ENCODE measurements at regions not wholly inside any gene's neighbourhood (a gene's known extent, or its start where the extent isn't known, plus 50 kb on each side); places are given as distances from the start of the nearest gene placed in this dataset.
"Not testable (repeated sequence)": the region's sequence is repeated elsewhere in the genome, so short reads cannot be mapped to it uniquely, and the experiment has no call there.

DNA sequence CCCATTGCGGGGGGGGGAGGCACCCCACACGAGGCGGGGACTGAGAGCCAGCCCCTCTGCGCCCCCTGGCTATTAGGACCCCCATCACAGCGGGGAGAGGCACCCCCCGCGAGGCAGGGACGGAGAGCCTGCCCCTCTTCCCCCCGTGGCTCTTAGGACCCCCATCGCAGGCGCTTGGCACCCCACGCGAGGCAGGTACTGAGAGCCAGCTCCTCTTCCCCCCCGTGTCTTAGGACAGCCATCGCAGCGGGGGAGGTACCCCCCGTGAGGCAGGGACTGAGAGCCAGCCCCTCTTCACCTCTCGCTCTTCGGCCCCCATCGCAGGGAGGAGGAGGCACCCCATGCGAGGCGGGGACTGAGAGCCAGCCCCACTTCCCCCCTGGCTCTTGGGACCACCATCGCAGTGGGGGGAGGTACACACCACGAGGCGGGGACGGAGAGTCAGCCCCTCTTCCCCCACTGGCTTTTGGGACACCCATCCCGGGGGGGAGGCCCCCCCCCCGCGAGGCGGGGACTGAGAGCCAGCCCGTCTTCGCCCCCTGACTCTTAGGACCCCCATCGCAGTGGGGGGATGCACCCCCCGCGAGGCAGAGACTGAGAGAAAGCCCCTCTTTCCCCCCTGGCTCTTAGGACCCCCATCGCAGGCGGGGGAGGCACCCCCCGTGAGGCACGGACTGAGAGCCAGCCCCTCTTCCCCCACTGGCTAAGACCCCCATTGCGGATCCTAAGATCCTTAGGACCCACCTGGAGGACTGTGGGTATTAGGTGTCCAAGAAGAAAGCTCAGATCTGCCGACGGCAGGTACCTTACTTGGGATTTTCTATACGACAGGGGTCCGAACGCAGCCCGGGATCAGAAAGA lies 198.6 kb upstream of the PZP start:
- no peak for DNase-seq

DNA sequence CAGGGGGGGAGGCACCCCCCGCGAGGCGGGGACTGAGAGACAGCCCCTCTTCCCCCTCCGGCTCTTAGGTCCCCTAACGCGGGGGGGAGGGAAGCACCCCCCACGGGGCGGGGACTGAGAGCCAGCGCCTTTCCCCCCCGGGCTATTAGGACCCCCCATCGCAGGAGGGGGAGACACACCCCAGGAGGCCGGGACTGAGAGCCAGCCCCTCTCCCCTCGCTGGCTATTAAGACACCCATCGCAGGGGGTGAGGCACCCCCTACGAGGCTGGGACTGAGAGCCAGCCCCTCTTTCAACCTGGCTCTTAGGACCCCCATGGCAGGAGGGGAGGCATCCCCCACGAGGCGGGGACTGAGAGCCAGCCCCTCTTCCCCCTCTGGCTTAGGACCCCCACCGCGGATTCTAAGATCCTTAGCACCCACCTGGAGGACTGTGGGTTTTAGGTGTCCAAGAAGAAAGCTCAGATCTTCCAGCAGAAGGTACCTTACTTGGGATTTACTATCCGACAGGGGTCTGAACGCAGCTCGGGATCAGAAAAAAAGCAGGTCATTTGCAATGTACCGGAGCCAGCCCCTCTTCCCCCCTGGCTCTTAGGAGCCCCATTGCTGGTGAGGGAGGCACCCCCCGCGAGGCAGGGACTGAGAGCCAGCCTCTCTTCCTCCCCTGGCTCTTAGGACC lies 197.8 kb upstream of the PZP start:
- no peak for DNase-seq

DNA sequence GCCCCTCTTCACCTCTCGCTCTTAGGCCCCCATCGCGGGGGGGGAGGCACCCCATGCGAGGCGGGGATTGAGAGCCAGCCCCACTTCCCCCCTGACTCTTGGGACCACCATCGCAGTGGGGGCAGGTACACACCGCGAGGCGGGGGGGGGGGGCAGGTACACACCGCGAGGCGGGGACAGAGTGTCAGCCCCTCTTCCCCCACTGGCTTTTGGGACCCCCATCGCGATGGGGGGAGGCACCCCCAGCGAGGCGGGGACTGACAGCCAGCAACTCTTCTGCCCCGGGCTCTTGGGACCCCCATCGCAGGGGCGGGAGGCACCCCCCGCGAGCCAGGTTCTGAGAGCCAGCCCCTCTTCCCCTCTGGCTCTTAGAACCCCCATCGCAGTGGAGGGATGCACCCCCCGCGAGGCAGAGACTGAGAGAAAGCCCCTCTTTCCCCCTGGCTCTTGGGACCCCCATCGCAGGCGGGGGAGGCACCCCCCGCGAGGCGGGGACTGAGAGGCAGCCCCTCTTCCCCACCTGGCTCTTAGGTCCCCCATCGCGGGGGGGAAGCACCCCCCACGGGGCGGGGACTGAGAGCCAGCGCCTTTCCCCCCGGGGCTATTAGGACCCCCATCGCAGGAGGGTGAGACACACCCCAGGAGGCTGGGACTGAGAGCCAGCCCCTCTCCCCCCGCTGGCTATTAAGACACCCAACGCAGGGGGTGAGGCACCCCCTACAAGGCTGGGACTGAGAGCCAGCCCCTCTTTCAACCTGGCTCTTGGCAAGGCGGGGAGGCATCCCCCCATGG lies 196.5 kb upstream of the PZP start:
- DNase-seq = no peak

DNA sequence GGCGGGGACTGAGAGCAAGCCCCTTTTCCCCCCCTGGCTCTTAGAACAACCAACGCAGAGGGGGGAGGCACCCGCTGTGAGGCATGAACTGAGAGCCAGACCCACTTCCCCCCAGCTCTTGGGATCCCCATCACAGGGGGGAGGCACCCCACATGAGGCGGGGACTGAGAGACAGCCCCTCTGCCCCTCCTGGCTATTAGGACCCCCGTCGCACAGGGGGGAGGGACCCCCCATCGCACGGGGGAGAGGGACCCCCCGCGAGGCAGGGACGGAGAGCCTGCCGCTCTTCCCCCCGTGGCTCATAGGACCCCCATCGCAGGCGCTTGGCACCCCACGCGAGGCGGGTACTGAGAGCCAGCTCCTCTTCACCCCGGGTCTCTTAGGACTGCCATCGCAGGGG lies 195.8 kb upstream of the PZP start:
- DNase-seq = no peak

DNA sequence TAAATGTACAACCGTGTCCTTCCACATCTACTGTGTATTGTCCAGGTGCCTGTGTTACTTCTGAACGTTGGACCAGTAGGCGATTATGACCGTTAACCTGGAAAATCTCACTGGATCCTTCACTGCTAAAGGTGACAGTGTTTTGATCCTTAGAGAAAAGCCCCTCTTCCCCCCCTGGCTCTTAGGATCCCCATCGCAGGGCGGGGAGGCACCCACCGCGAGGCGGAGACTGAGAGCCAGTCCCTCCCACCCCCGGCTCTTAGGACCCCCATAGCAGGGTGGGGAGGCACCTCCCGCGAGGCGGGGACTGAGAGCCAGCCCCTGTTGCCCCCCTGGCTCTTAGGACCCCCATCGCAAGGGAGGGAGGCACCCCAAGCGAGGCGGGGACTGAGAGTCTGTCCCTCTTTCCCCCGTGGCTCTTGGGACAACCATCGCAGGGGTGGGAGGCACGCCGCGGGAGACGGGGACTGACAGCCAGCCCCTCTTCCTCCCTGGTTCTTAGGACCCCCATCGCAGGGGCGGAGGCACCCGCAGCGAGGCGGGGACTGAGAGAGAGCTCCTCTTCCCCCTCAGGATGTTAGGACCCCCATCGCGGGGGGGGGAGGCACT lies 194.3 kb upstream of the PZP start:
- DNase-seq = not testable (repeated sequence)

DNA sequence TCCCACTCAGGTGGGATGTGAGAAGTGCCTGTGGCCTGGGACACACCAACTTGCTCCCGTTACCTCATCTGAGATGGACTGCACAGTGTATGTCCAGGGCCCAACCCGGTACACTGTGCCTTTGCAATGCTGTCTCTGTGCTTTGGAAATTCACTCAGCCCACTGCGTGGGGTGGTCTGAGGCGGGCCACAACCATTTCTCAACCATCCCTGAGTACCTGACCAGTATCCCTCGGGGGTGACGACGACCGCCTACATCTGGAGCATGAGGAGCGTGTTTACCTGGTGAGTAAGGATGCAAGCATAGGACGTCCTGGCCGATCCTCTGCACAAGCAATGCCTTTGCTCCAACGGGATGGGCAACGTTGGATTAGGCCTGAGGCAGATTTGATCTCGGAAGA lies 188.2 kb upstream of the PZP start:
- not testable (repeated sequence) for DNase-seq

DNA sequence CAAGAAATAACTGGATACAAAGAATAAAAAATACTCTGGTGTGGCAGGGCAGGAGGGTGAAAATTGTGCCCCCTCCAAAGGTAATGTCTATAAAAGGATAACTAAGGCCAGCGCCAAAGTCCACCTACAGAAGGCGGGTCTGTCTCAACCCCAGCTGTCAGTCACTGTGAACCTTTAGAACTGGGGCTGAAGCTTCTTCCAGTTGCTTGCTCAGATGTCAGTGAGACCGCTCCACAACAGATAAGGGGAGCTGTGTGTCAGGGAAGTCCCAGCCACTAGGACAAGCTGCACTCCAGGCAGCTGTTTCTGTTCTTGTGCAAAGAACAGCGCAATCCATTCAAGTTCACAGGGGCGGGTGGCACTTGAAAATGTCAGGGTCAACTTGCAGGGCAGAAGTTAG lies 187.0 kb upstream of the PZP start:
- DNase-seq = not testable (repeated sequence)

DNA sequence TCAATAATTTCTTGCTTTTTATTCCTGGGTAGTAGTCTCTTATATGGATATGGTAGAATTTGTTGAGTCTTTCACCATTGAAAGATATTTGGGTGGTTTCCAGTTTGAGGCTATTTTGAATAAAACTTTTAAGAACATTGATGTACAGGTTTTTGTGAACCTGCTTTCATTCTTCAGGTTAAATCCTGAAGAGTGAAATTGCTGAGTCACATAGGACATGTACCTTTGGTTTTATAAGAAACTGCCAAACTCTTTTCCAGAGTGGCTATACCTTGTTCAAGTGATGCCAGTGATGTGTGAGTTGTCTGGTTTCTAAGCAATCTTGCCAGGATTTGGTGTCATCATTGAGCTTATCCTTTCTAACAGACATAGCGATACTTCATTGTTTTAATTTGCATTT lies 184.6 kb upstream of the PZP start:
- no peak for DNase-seq

DNA sequence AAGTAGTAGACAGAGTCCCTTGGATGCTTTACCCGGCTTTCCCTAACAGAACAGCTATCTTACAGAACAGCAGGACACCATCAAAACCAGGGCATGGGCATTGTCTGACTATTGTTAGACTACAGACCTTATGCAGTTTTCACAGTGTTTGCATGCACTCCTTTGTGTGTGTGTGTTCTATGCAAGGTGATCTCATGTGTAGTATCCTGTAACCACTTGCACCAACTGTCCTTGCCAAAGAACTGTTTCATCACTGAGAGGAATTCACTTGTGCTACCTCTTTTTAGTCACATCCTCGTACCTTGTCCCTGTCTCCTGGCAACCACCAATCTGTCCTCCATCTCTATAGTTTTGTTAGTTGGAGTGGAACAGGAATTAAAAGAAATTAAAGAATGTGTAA lies 183.6 kb upstream of the PZP start:
- no peak for DNase-seq

DNA sequence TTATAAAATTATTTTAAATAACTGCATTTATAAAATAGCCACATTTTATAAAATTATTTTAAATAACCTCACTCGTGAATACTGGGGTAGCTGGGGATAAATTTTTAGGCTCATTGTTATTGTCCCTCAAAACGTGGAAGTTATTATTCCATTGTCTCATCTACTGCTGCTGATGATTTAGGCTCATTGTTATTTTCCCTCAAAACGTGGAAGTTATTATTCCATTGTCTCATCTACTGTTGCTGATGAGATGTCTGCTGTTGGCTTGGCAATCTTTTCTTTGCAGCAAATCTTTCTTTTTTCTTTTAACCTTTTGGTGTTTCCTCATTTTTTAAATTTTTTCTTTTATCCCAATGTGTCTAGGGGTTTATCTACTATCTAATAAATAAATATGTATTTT lies 182.6 kb upstream of the PZP start:
- DNase-seq = no peak

DNA sequence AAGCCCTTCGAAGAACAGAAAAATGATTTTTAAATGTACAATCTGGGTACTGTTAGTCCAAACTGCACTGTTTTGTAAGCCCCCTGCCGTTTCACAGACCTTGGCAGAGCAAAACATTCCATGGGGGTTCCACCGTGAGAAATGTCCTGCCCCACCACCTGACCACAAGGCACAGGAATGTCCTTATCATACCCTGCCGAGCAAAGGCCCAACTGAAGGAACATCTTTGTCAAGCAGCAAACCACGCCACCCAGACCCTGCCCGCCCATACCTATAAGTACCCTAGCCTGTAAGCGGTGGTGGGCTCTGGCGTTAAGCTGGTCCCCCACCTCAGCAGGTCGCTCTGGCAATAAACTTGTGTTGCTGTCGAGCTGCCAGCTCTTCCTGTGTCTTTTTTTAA lies 181.6 kb upstream of the PZP start:
- DNase-seq = no peak

DNA sequence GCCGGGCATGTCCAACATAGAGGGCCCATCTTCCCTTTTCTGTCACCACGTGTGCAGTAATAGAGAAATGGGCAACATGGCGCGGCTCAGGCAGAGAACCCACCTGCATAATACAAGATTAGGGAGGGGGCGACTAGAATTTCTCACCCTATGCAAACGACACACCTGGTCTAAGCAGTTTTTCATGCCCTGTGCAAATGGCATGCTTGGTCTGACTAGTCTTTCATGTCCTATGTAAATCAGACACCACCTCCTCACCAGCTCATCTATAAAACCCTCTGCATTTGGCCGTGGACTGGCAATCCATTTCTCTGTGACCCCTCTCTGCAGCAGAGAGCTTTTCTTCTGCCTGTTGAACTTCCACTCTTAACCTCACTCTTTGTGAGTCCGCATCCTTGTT lies 180.2 kb upstream of the PZP start:
- DNase-seq = no peak

DNA sequence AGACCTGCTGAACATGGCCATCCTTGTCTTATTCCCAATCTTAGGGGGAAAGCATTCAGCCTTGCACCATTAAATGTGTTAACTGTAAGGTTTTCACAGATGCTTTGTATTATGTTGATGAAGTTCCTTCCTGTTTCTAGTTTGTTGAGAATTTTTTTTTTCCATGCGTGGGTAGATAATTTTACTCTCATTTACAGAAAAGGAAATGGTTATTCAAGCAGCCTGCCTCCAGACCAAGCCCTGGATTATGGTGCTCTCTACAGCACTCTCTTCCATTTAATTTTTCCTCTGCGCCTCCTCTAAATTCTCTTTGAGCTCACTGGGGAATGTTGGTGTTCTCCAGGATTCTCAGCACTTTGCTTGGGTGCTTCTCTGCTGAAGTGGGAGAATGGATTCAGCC lies 179.3 kb upstream of the PZP start:
- no peak for DNase-seq

DNA sequence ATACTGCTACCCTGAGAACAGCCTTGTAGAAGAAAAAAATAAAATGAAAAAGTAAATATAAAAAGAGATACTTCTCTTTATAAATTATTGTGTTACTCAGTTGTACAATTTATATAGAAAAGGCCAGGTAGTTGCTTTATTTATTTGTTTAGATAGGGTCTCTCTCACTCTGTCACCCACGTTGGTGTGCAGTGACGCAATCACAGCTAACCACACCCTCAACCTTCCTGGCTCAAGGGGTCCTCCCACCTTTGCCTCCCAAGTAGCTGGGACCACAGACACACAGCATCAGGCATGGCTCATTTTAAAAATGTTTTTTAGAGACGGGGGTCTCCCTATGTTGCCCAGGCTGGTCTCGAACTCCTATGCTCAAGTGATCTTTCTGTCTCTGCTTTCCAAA lies 175.4 kb upstream of the PZP start:
- DNase-seq = no peak

DNA sequence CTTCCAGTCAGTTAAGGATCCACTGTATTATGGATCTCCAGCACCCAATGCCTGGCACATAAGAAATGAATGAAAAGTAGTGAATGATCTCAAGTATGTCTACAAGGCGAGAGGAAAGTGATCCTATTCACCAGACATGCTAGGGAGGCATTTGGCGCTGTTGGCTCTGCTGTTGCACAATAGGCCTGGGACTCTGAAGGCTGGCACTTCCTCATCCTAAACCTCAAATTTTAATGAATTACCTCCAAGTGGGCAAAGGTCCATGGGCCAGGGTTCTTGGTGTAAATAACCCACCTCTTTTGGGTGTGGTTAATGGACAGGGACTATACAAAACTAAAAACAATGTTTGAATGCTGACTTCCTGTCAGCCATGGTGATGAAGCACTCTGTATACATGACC lies 173.4 kb upstream of the PZP start:
- DNase-seq = no peak

DNA sequence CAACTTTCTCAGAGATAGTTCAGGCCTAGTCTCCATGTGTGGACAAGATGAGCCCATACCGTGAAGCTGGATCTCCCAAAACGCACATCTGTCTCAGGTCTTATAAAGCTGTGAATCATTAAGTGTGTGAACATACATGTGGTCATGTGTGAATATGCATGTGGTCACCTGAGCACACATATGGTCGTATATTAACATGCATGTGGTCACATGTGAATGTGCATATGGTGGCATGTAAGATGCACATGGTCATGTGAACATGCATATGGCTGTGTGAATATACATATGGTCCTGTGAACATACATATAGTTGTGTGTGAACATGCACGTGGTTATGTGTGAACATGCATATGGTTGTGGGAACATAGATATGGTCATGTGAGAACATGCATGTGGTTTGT lies 172.5 kb upstream of the PZP start:
- DNase-seq = no peak

DNA sequence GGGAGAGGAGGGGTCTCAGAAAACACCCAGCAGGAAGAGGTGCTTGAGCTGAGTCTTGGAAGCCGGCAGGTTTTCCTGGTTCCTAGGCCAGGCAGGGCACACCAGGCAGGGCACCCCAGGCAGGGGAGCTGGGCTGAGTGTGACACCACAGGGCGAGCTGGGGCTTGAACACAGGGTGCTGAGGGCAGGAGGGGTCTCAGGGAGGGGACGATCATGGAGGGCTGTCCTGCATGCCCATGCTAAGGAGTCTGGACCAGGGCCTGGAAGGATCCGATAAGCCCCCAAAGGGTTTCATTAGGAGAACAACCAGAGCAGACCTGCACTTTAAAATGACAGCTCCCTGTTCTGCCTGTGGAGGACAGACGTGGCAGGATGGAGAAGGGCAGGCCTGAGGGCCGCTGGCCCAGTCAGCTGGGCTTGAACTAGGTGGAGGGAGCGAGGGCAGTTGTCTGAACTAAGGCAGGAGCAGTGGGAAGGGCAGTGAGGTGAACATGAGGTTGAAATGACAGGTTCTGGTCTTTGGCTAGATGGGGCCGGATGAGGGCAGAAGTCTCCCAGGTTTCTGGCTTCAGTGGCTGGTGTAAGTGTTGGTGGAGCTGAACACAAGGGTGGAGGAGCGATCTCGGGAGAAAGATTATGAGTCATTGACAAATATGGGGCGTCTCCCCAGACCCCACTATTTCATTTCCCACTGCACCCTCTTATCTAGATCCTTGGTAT lies 171.0 kb upstream of the PZP start:
- no peak for DNase-seq

DNA sequence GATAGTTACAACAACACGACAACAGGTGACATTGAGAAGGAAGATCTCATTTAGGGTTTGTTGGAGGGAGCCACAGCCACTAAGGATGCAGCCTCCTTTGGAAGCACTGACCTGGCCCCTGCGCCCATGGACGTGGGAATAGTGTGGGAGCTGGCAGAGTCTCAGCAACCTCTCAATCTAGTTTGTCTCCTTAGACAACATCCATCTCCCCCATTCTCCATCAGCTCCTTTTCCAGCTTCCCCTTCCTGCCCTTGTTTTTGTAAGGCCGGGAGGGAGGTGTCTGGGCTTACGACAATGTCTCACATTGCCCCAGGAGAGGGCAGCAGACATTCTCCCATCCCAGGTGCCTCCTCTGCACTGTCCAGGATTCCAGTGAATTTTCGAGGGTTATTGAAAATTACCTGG lies 170.2 kb upstream of the PZP start:
- no peak for DNase-seq

DNA sequence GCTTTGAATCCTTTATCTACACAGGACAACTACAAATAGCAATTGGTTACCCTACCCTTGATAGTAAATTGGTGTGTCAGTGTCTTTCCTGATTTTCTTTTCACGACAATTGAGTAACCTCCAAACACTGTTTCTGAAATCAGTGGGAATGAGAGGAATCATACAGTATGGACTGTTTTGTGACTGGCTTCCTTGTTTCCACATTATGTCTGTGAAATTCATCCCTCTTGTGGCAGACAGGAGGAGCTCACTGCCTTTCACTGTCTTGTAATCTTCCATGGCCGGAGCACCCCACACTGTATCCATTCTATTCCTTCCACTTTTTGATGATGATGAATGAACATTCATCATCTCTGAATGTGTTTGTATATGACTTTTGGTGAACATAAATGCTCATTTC lies 164.0 kb upstream of the PZP start:
- no peak for DNase-seq

DNA sequence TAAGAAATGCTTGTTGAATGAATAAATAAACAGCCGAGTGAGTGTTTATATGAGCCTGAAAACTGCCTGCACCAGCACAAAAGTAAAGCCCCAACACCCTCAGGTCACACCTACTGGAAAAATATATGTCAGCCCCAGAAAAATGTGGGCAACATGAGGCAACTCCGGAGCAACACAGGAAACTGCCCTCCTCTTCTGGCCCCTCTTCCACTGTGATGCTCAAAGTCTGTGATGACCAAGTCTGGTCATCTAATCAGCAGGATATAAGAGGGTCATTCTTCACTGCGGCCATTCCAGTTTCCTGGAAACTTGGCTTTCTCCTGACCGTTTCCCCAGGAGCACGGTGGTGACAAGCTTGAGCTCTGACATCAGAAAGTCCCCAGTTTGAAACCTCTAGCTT lies 159.6 kb upstream of the PZP start:
- DNase-seq = no peak

DNA sequence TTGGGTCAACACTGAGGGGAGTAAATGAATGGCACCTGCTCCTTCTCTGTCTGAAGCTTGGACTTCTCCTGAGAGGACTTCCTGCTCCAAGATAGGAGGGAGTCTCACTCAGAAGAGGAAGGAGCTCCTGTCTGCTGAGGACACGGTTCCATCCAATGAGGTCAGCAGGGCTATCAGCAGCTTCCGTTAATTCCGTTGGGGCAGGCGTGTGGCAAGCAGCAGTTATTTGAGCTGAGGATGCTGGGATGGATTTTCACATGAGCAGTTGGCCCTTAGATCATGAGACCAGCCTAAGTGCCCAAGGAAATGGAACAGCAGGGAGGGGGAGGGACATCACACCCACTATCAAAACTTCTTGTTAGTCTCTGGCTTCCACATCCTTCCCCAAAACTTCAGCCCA lies 159.0 kb upstream of the PZP start:
- no peak for DNase-seq

DNA sequence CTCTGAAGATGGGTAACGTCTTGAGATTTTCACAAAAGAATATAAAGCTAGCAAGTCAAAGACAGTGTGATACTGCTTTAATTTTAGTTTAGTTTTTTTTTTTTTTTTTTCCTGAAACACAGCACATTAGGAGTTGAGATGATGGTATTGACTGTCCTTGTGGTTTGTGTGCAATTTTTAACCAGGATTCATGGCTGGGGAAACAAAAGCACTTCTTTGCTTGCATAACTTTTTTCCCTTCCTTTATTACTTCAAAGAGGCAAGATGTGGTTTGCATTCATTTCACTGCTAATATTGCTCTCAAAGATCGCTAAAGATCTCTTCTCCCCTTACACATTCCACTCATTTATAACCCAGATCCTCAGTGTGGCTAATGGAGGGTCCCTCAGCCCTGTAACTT lies 157.1 kb upstream of the PZP start:
- no peak for DNase-seq

Measured in NCI-H2171 treated with DMSO at 0.1 percent for 48 hours (cell line).